Right lobe of liver (tissue), 6 donors: ENCODE measurements at regions not wholly inside any gene's neighbourhood (a gene's known extent, or its start where the extent isn't known, plus 50 kb on each side); places are given as distances from the start of the nearest gene placed in this dataset.

Experiments
- ATAC-seq, 4 donors: fragments of 200-7000 bp; cut with Tn5 transposase; one replicate each; pipeline ENCODE4 v1.9.1; 2020; ENCODE audit warnings: mild to moderate bottlenecking in 4 of 4, moderate library complexity in 4 of 4
- DNase-seq, 3 donors: peaks; one replicate each; pipeline ENCODE4 v3.0.0-alpha.2; 2020
- H3K27ac ChIP-seq, 3 donors: fragments of 200-600 bp; one replicate each; pipeline ENCODE4 v1.8.0; 2022
- H3K27me3 ChIP-seq, 2 donors: fragments of 200-600 bp; one replicate each; pipeline ENCODE4 v1.8.0; 2022
- H3K36me3 ChIP-seq, 4 donors: fragments of 200-600 bp; sonication (generic) in 1 of 4; one replicate each; pipeline versions ENCODE4 v1.5.1 to v1.8.0; 2017 to 2022; ENCODE audit warnings: control low read depth in 1 of 4
- H3K4me1 ChIP-seq, 4 donors: fragments of 200-600 bp; sonication (generic) in 1 of 4; one replicate each; pipeline versions ENCODE4 v1.5.1 to v1.8.0; 2017 to 2022; ENCODE audit warnings: control low read depth in 1 of 4
- H3K4me3 ChIP-seq, 3 donors: fragments of 200-600 bp; one replicate each; pipeline ENCODE4 v1.8.0; 2022
- H3K9me3 ChIP-seq, 4 donors: fragments of 200-600 bp; sonication (generic) in 1 of 4; one replicate each; pipeline versions ENCODE4 v1.5.1 to v1.8.0; 2017 to 2022; ENCODE audit warnings: control low read depth in 1 of 4
- CTCF ChIP-seq, 4 donors: fragments of 200-600 bp in 3 of 4; fragments of 450-650 bp in 1 of 4; IDR thresholded peaks; one replicate each; pipeline versions ENCODE4 v1.5.1 to v1.8.0; 2016 to 2022; ENCODE audit warnings: antibody characterized with exemption in 4 of 4, mild to moderate bottlenecking in 2 of 4
- POLR2A ChIP-seq: fragments of 450-650 bp; IDR thresholded peaks from one replicate; pipeline ENCODE4 v1.6.1; 2017; ENCODE audit warnings: antibody characterized with exemption, mild to moderate bottlenecking
- WGBS: methylation state at CpG from one replicate; pipeline ENCODE4 v1.1.6; 2018; ENCODE audit warnings: low coverage, low lambda C conversion rate; ENCODE audit not compliant: insufficient coverage; ENCODE audit errors: missing lambda C conversion rate; 5-methylcytosine and 5-hydroxymethylcytosine counted together
- intact Hi-C, 2 donors: fragments of 100-400 bp; cut with DNase I; formaldehyde crosslinking; loops; one replicate each; pipeline versions ENCODE4 v1.11.2 to v1.14.1; 2022
- donor health status: DM: no; HTN: yes; CAD: no.
- donor health status: DM: no; HTN: no; CAD: no.
- donor health status: DM: no; HTN: no; CAD: no.
- donor health status: DM: no; HTN: yes; CAD: no.
- donor health status: DM: no; HTN: yes; CAD: no.

DNA sequence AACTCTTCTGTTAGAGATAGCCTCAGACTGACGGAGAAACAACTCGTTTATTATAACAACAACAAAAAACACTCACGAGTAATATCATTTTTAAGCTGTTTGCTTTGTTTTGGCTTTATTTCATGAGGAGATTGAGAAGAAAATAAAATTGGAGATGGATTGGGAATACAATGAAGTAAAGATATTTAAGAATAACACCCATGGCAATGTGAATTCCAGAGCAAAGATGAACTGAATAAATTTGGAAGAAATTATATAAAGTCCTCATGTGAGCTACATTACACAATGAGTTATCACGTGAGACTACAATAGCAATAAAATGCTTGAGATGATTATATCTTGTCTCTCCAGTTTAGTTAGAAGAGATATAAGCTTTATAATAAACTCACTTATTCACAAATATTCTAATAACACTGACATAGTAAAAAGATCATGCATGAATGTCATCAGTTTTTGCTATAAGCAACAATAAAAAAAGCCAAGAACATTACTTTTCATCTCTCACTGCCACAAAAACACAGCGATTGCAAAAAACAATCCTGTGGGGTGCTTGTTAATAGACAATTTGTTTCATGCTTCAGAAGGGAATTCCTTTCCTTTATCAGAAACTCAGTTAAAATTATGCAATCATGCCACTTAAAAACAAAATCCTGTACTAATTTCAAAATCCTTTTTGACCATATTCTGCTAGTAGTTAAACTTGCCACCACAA lies 696.7 kb upstream of the MARCKS start:
- intact Hi-C loops = no loop called here

GRCh38 chr6:113161018-113161315 lies 696.2 kb upstream of the MARCKS start:
- intact Hi-C loops = no loop called here
- Histone ChIP-seq H3K9me3 (no peaks in the 10 kb centered on the region), H3K36me3 (no peaks in the 10 kb centered on the region), H3K27me3 (no peaks in the 10 kb centered on the region), H3K27ac (no peak overlapping the region), H3K4me3 (no peak overlapping the region), H3K4me1 (no peaks in the 10 kb centered on the region)
- ATAC-seq (no peak), DNase-seq (no peak)
- WGBS = 77% methylated on average over 1 of the region's 1 CpG
- no peak for TF ChIP-seq CTCF (IDR thresholded peaks at IDR 0.05)
- no peak for TF ChIP-seq POLR2A

More for the DNA sequence above, 696.7 kb upstream of the MARCKS start:
- TF ChIP-seq POLR2A (no peak), CTCF (IDR thresholded peaks at IDR 0.05) (no peak)
- Histone ChIP-seq H3K4me1 (no peaks in the 10 kb centered on the region), H3K27ac (no peak overlapping the region), H3K36me3 (no peaks in the 10 kb centered on the region), H3K4me3 (no peak overlapping the region), H3K9me3 (no peaks in the 10 kb centered on the region), H3K27me3 (no peaks in the 10 kb centered on the region)
- DNase-seq = no peak
- ATAC-seq = no peak
- WGBS = 50% methylated on average over 5 of the region's 5 CpGs

GRCh38 chr6:113162739-113163138 lies 694.4 kb upstream of the MARCKS start:
- Histone ChIP-seq H3K27ac (no peak overlapping the region), H3K4me3 (no peak overlapping the region), H3K9me3 (no peaks in the 10 kb centered on the region), H3K36me3 (no peaks in the 10 kb centered on the region), H3K4me1 (no peaks in the 10 kb centered on the region), H3K27me3 (no peaks in the 10 kb centered on the region)
- intact Hi-C loops = no loop called here
- no peak for DNase-seq
- ATAC-seq = no peak
- 71% methylated on average over 1 of the region's 1 CpG for WGBS
- TF ChIP-seq POLR2A (no peak), CTCF (IDR thresholded peaks at IDR 0.05) (no peak)

- TF ChIP-seq POLR2A = no peak
- TF ChIP-seq CTCF (IDR thresholded peaks at IDR 0.05) = no peak
- Histone ChIP-seq H3K4me3 (no peak overlapping the region), H3K27me3 (no peaks in the 10 kb centered on the region), H3K27ac (no peak overlapping the region), H3K9me3 (no peaks in the 10 kb centered on the region), H3K4me1 (peaks cover 0 to 4% (median 1%) of the 10 kb centered on the region in 4 donors), H3K36me3 (no peaks in the 10 kb centered on the region)
- intact Hi-C loops = no loop called here
- no peak for DNase-seq
- 62% methylated on average over 1 of the region's 1 CpG for WGBS
- ATAC-seq = no peak
Observed at GRCh38 chr6:113168057-113168456, 689.1 kb upstream of the MARCKS start.

DNA sequence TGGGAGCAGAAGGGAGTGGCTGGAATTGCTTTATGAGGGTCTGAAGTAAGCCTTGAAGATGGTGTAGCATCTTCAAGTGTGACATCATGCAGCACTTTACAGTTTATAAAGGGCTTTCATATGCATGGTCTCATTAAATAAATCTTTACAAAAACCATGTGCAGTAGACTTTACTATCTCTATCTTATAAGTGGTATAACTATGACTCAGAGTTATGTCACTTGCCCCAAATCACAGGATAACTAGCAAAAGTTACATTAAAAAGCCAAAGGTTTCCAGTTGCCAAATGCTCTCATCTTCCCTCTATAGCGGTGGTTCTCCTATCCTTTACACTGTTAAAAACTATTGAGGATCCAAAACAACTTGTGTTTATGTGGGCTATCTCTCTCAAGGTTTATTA lies 687.7 kb upstream of the MARCKS start:
- H3K4me1 ChIP-seq = peaks cover 0 to 4% (median 1%) of the 10 kb centered on the region in 4 donors
- no peaks in the 10 kb centered on the region for H3K27me3 ChIP-seq
- no peak for TF ChIP-seq CTCF (IDR thresholded peaks at IDR 0.05)
- TF ChIP-seq POLR2A = no peak
- no peaks in the 10 kb centered on the region for H3K36me3 ChIP-seq
- no peak overlapping the region for H3K4me3 ChIP-seq
- intact Hi-C loops = no loop called here
- no peaks in the 10 kb centered on the region for H3K9me3 ChIP-seq
- no peak for DNase-seq
- H3K27ac ChIP-seq = no peak overlapping the region
- no peak for ATAC-seq
- WGBS = 100% methylated on average over 1 of the region's 1 CpG
